ENCODE measurements at regions not wholly inside any gene's neighbourhood (a gene's known extent, or its start where the extent isn't known, plus 50 kb on each side); places are given as distances from the start of the nearest gene placed in this dataset.

DNA sequence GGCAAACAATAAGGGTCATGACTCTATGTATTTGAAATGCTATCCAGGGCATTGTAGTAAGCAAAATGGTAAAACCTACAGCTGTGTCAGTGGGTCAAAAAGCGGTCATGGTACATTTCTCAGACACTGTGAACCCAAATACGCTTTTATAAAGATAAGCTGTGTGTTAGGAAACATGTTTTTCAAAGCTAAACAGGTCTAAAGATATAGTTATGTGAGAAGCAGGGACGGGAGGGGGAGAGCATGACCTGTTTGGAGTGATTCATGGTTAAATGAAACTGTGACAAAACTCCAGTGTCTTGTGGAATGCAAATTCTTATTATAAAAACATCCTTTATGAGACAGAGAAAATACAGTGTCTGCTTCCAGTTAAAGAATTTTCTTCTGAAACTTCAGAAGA, 205.4 kb upstream of the BMP2 start:
- Histone ChIP-seq H3K4me1 (no peaks in the 10 kb centered on the region), H3K9me3 (no peaks in the 10 kb centered on the region), H3K36me3 (no peaks in the 10 kb centered on the region), H3K27ac (no peak overlapping the region), H3K4me3 (no peak overlapping the region), H3K27me3 (no peaks in the 10 kb centered on the region)
- 58% methylated on average over 3 of the region's 3 CpGs for WGBS
- DNase-seq (ENCODE audit: low spot score in 2 of 2): no peak
- TF ChIP-seq EP300 (IDR thresholded peaks at IDR 0.05) (no peak), CTCF (IDR thresholded peaks at IDR 0.05) (no peak), POLR2AphosphoS5 (IDR thresholded peaks at IDR 0.05) (no peak), POLR2A (IDR thresholded peaks at IDR 0.05) (no peak)

GRCh38 chr20:6560978-6561377, 206.5 kb upstream of the BMP2 start:
- Histone ChIP-seq H3K27me3 (no peaks in the 10 kb centered on the region), H3K4me3 (no peak overlapping the region), H3K9me3 (no peaks in the 10 kb centered on the region), H3K27ac (no peak overlapping the region), H3K4me1 (no peaks in the 10 kb centered on the region), H3K36me3 (no peaks in the 10 kb centered on the region)
- TF ChIP-seq POLR2A (IDR thresholded peaks at IDR 0.05): no peak
- no peak for TF ChIP-seq CTCF (IDR thresholded peaks at IDR 0.05)
- TF ChIP-seq POLR2AphosphoS5 (IDR thresholded peaks at IDR 0.05): no peak
- no peak for TF ChIP-seq EP300 (IDR thresholded peaks at IDR 0.05)
- DNase-seq (ENCODE audit: low spot score in 2 of 2): no peak
- 88% methylated on average over 3 of the region's 3 CpGs for WGBS

- 82% methylated on average over 4 of the region's 4 CpGs for WGBS
- Histone ChIP-seq H3K27ac (no peak overlapping the region), H3K27me3 (no peaks in the 10 kb centered on the region), H3K36me3 (no peaks in the 10 kb centered on the region), H3K9me3 (no peaks in the 10 kb centered on the region), H3K4me1 (no peaks in the 10 kb centered on the region), H3K4me3 (no peak overlapping the region)
- TF ChIP-seq POLR2AphosphoS5 (IDR thresholded peaks at IDR 0.05) (no peak), CTCF (IDR thresholded peaks at IDR 0.05) (no peak), POLR2A (IDR thresholded peaks at IDR 0.05) (no peak), EP300 (IDR thresholded peaks at IDR 0.05) (no peak)
- DNase-seq (ENCODE audit: low spot score in 2 of 2): no peak
These were observed 207.7 kb upstream of the BMP2 start for GRCh38 chr20:6559791-6560190.

- Histone ChIP-seq H3K4me1 (no peaks in the 10 kb centered on the region), H3K9me3 (no peaks in the 10 kb centered on the region), H3K4me3 (no peak overlapping the region), H3K36me3 (no peaks in the 10 kb centered on the region), H3K27ac (no peak overlapping the region), H3K27me3 (no peaks in the 10 kb centered on the region)
- TF ChIP-seq POLR2A (IDR thresholded peaks at IDR 0.05) (no peak), CTCF (IDR thresholded peaks at IDR 0.05) (no peak), POLR2AphosphoS5 (IDR thresholded peaks at IDR 0.05) (no peak), EP300 (IDR thresholded peaks at IDR 0.05) (no peak)
- WGBS: 84% methylated on average over 2 of the region's 2 CpGs
- DNase-seq (ENCODE audit: low spot score in 2 of 2): no peak
These were observed 209.1 kb upstream of the BMP2 start for GRCh38 chr20:6558341-6558740.

GRCh38 chr20:6533761-6534479, 233.6 kb upstream of the BMP2 start:
- TF ChIP-seq CTCF (IDR thresholded peaks at IDR 0.05): no peak
- TF ChIP-seq POLR2AphosphoS5 (IDR thresholded peaks at IDR 0.05): no peak
- TF ChIP-seq POLR2A (IDR thresholded peaks at IDR 0.05): no peak
- no peak for DNase-seq (ENCODE audit: low spot score in 2 of 2)
- no peaks in the 10 kb centered on the region for H3K9me3 ChIP-seq
- no peaks in the 10 kb centered on the region for H3K36me3 ChIP-seq
- no peaks in the 10 kb centered on the region for H3K4me1 ChIP-seq
- H3K4me3 ChIP-seq: peak overlapping the region; percentile 6
- 45% methylated on average over 17 of the region's 17 CpGs for WGBS
- H3K27ac ChIP-seq: no peak overlapping the region
- no peaks in the 10 kb centered on the region for H3K27me3 ChIP-seq

Data from suprapubic skin (tissue), 4 donors.